ENCODE measurements at regions not wholly inside any gene's neighbourhood (a gene's known extent, or its start where the extent isn't known, plus 50 kb on each side); places are given as distances from the start of the nearest gene placed in this dataset.

DNA sequence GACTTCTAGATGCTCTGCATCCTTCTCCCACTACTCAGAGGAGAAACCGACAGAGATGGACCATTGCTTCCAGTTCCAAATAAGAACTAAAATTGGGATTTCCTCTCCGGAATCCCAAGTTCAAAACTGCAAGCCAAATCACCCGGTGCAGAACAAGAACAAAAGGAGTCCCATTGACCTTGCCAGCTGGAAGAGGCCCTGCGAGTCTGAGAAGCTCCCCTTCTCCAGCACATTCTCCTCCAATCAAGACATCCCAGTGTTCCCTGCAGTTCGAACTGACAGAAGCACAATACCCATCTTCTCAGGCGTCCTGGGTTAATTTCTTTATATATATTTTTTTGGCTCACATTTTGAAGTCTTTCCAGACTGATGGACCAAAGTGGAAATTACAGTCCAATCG, 195.3 kb upstream of the MEIS1 start:
- no peaks in the 10 kb centered on the region for H3K36me3 ChIP-seq (ENCODE audit: control insufficient read depth, insufficient read depth, low read length)
- ATAC-seq (no peak), DNase-seq (ENCODE audit: low read depth, low spot score) (no peak)
- POLR2A ChIA-PET, result no interaction called here
- CTCF ChIA-PET, result no interaction called here
- no peaks in the 10 kb centered on the region; the same call in none of the 2 replicates for H3K27me3 ChIP-seq (ENCODE audit: control insufficient read depth, insufficient read depth, low read length)
- no TSS peak for BruUV-seq (replicated peaks)
- intact Hi-C loops (cut with micrococcal nuclease; ENCODE audit: unreplicated experiment) (loop anchor here (10.0 kb wide), 1 partner anchor 155 kb away; no protein-coding TSS in a partner anchor), in situ Hi-C loops (cut with HindIII; ENCODE audit: low pct_unique_long_range_greater_than_20kb, low sequenced_read_pairs) (no loop called here)
- no peaks in the 10 kb centered on the region for H3K9me3 ChIP-seq (ENCODE audit: control insufficient read depth, insufficient read depth, low read depth, low read length)
- TF ChIP-seq POLR2AphosphoS5 (IDR thresholded peaks at IDR 0.05; ENCODE audit: low read depth, low read length), result no peak
- TF ChIP-seq, protein P1, sequence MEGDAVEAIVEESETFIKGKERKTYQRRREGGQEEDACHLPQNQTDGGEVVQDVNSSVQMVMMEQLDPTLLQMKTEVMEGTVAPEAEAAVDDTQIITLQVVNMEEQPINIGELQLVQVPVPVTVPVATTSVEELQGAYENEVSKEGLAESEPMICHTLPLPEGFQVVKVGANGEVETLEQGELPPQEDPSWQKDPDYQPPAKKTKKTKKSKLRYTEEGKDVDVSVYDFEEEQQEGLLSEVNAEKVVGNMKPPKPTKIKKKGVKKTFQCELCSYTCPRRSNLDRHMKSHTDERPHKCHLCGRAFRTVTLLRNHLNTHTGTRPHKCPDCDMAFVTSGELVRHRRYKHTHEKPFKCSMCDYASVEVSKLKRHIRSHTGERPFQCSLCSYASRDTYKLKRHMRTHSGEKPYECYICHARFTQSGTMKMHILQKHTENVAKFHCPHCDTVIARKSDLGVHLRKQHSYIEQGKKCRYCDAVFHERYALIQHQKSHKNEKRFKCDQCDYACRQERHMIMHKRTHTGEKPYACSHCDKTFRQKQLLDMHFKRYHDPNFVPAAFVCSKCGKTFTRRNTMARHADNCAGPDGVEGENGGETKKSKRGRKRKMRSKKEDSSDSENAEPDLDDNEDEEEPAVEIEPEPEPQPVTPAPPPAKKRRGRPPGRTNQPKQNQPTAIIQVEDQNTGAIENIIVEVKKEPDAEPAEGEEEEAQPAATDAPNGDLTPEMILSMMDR (IDR thresholded peaks at IDR 0.05), result no peak
- no peak for TF ChIP-seq TCF7L2 (IDR thresholded peaks at IDR 0.05; ENCODE audit: low read depth, low read length)
- no peak for TF ChIP-seq SIN3A (IDR thresholded peaks at IDR 0.05; ENCODE audit: borderline replicate concordance, insufficient read depth, low read depth, low read length)
- TF ChIP-seq, protein P2, sequence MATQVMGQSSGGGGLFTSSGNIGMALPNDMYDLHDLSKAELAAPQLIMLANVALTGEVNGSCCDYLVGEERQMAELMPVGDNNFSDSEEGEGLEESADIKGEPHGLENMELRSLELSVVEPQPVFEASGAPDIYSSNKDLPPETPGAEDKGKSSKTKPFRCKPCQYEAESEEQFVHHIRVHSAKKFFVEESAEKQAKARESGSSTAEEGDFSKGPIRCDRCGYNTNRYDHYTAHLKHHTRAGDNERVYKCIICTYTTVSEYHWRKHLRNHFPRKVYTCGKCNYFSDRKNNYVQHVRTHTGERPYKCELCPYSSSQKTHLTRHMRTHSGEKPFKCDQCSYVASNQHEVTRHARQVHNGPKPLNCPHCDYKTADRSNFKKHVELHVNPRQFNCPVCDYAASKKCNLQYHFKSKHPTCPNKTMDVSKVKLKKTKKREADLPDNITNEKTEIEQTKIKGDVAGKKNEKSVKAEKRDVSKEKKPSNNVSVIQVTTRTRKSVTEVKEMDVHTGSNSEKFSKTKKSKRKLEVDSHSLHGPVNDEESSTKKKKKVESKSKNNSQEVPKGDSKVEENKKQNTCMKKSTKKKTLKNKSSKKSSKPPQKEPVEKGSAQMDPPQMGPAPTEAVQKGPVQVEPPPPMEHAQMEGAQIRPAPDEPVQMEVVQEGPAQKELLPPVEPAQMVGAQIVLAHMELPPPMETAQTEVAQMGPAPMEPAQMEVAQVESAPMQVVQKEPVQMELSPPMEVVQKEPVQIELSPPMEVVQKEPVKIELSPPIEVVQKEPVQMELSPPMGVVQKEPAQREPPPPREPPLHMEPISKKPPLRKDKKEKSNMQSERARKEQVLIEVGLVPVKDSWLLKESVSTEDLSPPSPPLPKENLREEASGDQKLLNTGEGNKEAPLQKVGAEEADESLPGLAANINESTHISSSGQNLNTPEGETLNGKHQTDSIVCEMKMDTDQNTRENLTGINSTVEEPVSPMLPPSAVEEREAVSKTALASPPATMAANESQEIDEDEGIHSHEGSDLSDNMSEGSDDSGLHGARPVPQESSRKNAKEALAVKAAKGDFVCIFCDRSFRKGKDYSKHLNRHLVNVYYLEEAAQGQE (IDR thresholded peaks at IDR 0.05; ENCODE audit: insufficient read depth in 1 of 2, low read depth in 2 of 2, low read length in 1 of 2), result no peak
- no peak overlapping the region for H3K27ac ChIP-seq (ENCODE audit: low read length)
- H3K4me1 ChIP-seq (ENCODE audit: control insufficient read depth, insufficient read depth, low read length), result no peaks in the 10 kb centered on the region
- H3K4me3 ChIP-seq (ENCODE audit: low read depth in 2 of 2, low read length in 2 of 2), result no peak overlapping the region

DNA sequence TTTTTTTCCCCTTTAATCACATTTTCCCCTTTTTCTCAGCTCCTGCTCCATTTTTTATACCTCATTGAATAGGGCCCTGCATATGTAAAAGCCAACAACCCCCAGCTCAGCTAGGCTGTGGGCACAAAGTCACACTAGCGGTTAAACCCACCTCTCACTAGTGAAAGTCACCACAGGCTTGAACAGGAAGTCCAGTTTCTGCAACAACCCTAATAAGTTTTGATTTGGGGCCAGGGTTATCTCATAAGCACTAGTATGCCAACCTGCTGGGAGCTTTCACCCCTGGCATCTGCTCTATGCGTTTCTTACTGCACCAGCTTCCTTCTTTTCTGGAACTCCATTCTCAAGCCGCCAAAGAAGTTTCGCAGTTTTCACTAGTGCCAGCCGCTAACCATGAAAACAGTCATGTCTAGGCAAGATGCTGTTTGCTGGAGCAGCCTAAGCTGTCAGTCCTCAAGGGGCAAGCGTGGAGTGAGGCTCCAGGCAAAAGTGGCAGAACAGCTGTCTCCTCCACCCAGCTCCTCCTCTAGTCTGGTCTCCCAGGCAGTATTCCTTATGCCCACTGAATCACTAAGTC, 197.0 kb upstream of the MEIS1 start:
- no peaks in the 10 kb centered on the region for H3K4me1 ChIP-seq (ENCODE audit: control insufficient read depth, insufficient read depth, low read length)
- H3K27ac ChIP-seq (ENCODE audit: low read length), result no peak overlapping the region
- no peaks in the 10 kb centered on the region; the same call in none of the 2 replicates for H3K27me3 ChIP-seq (ENCODE audit: control insufficient read depth, insufficient read depth, low read length)
- ATAC-seq (no peak), DNase-seq (ENCODE audit: low read depth, low spot score) (no peak)
- in situ Hi-C loops (cut with HindIII; ENCODE audit: low pct_unique_long_range_greater_than_20kb, low sequenced_read_pairs) (no loop called here), intact Hi-C loops (cut with micrococcal nuclease; ENCODE audit: unreplicated experiment) (loop anchor here (10.0 kb wide), 1 partner anchor 153 kb away; no protein-coding TSS in a partner anchor)
- POLR2A ChIA-PET, result no interaction called here
- CTCF ChIA-PET, result no interaction called here
- H3K4me3 ChIP-seq (ENCODE audit: low read depth in 2 of 2, low read length in 2 of 2), result no peak overlapping the region
- BruUV-seq (replicated peaks), result no TSS peak
- no peaks in the 10 kb centered on the region for H3K9me3 ChIP-seq (ENCODE audit: control insufficient read depth, insufficient read depth, low read depth, low read length)
- H3K36me3 ChIP-seq (ENCODE audit: control insufficient read depth, insufficient read depth, low read length), result no peaks in the 10 kb centered on the region
- no peak for TF ChIP-seq SIN3A (IDR thresholded peaks at IDR 0.05; ENCODE audit: borderline replicate concordance, insufficient read depth, low read depth, low read length)
- TF ChIP-seq, protein P1 (IDR thresholded peaks at IDR 0.05), result no peak
- no peak for TF ChIP-seq POLR2AphosphoS5 (IDR thresholded peaks at IDR 0.05; ENCODE audit: low read depth, low read length)
- no peak for TF ChIP-seq TCF7L2 (IDR thresholded peaks at IDR 0.05; ENCODE audit: low read depth, low read length)
- TF ChIP-seq, protein P2 (IDR thresholded peaks at IDR 0.05; ENCODE audit: insufficient read depth in 1 of 2, low read depth in 2 of 2, low read length in 1 of 2), result no peak

Data from Panc1 (cell line).